Gastrocnemius medialis (tissue), 4 donors: ENCODE measurements at regions not wholly inside any gene's neighbourhood (a gene's known extent, or its start where the extent isn't known, plus 50 kb on each side); places are given as distances from the start of the nearest gene placed in this dataset.
A peak's percentile ranks its signal among the peaks of the same experiment; 100 is the strongest.

Experiments used
- ATAC-seq, 2 donors: fragments of 150-250 bp; one replicate each; pipeline ENCODE4 v1.9.1; 2016
- DNase-seq, 2 donors: peaks; one replicate each; pipeline ENCODE4 v3.0.0-alpha.2; 2019
- H3K27ac ChIP-seq, 4 donors: fragments of 200-600 bp; sonication (generic); 1 replicate in 1 of 4; 2 replicates in 3 of 4; pipeline ENCODE4 v1.5.1; 2016 to 2018; ENCODE audit warnings: mild to moderate bottlenecking in 2 of 4, moderate library complexity in 1 of 4
- H3K27me3 ChIP-seq, 3 donors: fragments of 200-600 bp; sonication (generic) in 2 of 3; 1 replicate in 1 of 3; 2 replicates in 2 of 3; pipeline versions ENCODE4 v1.5.1 to v1.6.0; 2016 to 2019; ENCODE audit warnings: mild to moderate bottlenecking in 1 of 3, moderate library complexity in 1 of 3
- H3K36me3 ChIP-seq, 2 donors: fragments of 200-600 bp; sonication (generic) in 1 of 2; one replicate each; pipeline ENCODE4 v1.5.1; 2017 to 2018
- H3K4me1 ChIP-seq, 2 donors: fragments of 200-600 bp; sonication (generic) in 1 of 2; one replicate each; pipeline ENCODE4 v1.5.1; 2016 to 2017; ENCODE audit warnings: mild to moderate bottlenecking in 2 of 2
- H3K4me3 ChIP-seq, 4 donors: fragments of 200-600 bp; sonication (generic) in 3 of 4; 1 replicate in 1 of 4; 2 replicates in 3 of 4; pipeline ENCODE4 v1.5.1; 2016 to 2019; ENCODE audit warnings: mild to moderate bottlenecking in 2 of 4
- H3K9me3 ChIP-seq, 3 donors: fragments of 200-600 bp; sonication (generic) in 2 of 3; 1 replicate in 1 of 3; 2 replicates in 2 of 3; pipeline ENCODE4 v1.5.1; 2016 to 2019
- POLR2A ChIP-seq, 2 donors: fragments of 450-650 bp; IDR thresholded peaks; one replicate each; pipeline ENCODE4 v1.6.1; 2017; ENCODE audit warnings: antibody characterized with exemption in 2 of 2, mild to moderate bottlenecking in 2 of 2, moderate library complexity in 2 of 2
- in situ Hi-C, 4 donors: fragments of 200-750 bp; cut with MboI; loops; one replicate each; pipeline versions ENCODE4 v1.15.0 to v1.8.0; 2017; ENCODE audit warnings: low sequenced_read_pairs in 4 of 4
- intact Hi-C: fragments of 100-400 bp; cut with DNase I; formaldehyde crosslinking; loops from one replicate; pipeline ENCODE4 v1.15.1; 2023; ENCODE audit warnings: low total_unique reads
- TF ChIP-seq, protein P1 (sequence below), 5 experiments: fragments of 450-650 bp in 3 of 5; fragments of 200-600 bp in 2 of 5; sonication (generic) in 2 of 5; IDR thresholded peaks in 4 of 5; conservative IDR thresholded peaks in 1 of 5; 1 replicate in 4 of 5; 2 replicates in 1 of 5; pipeline ENCODE4 v1.5.1; 2016 to 2019; ENCODE audit warnings: antibody characterized with exemption in 5 of 5, mild to moderate bottlenecking in 3 of 5, moderate library complexity in 3 of 5

DNA sequence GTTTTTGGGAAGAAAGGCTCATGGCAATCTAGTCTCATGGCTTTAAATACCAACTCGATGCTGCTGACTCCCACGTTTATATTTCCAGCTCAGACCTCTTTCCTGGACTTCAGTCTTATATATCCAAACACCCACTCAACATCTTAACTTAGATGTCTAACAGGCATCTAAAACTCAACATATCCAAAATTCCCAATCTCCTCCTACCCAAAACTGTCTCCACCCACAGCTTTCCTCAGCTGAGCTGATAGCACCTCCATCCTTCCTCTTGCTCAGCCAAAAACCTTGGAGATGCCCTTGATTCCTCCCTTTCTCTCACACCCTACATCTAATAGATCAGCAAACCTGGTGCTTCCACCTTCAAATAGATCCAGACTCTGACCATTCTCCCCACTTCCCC lies 202.5 kb downstream of the TLE3 start:
- intact Hi-C loops, result no loop called here
- TF ChIP-seq POLR2A (IDR thresholded peaks at IDR 0.05), result no peak
- in situ Hi-C loops, result no loop called here

DNA sequence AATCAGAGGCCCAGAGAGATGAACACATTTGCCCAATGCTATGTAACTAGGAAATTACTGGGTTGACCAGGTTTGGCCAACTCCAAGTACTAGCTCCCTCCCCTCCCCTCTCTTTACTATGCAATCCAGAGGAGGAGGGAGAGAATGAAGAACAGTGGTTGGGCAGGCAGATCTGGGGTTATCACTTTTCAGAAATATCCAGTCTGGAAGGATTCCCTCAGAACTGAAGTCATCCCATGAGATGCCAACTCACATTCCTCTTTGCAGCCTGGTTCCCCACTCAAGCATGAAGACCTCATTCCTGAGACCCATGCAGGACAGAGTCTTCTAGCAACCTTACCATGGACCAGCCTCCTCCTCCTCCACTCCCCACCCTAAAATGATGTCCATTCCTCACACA lies 201.1 kb downstream of the TLE3 start:
- intact Hi-C loops, result loop anchor here (2.0 kb wide), 1 partner anchor 106 kb away; no protein-coding TSS in a partner anchor
- H3K4me3 ChIP-seq, result no peak overlapping the region
- in situ Hi-C loops, result no loop called here
- DNase-seq, result no peak
- H3K4me1 ChIP-seq, result peaks cover 13 to 14% of the 10 kb centered on the region in 2 donors
- ATAC-seq, result no peak
- TF ChIP-seq, protein P1, sequence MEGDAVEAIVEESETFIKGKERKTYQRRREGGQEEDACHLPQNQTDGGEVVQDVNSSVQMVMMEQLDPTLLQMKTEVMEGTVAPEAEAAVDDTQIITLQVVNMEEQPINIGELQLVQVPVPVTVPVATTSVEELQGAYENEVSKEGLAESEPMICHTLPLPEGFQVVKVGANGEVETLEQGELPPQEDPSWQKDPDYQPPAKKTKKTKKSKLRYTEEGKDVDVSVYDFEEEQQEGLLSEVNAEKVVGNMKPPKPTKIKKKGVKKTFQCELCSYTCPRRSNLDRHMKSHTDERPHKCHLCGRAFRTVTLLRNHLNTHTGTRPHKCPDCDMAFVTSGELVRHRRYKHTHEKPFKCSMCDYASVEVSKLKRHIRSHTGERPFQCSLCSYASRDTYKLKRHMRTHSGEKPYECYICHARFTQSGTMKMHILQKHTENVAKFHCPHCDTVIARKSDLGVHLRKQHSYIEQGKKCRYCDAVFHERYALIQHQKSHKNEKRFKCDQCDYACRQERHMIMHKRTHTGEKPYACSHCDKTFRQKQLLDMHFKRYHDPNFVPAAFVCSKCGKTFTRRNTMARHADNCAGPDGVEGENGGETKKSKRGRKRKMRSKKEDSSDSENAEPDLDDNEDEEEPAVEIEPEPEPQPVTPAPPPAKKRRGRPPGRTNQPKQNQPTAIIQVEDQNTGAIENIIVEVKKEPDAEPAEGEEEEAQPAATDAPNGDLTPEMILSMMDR (IDR thresholded peaks at IDR 0.05 in 4 of 5, conservative IDR thresholded peaks at IDR 0.05 in 1 of 5), result no peak
- no peak for TF ChIP-seq POLR2A (IDR thresholded peaks at IDR 0.05)
- no peaks in the 10 kb centered on the region for H3K36me3 ChIP-seq
- H3K9me3 ChIP-seq, result no peaks in the 10 kb centered on the region
- H3K27ac ChIP-seq, result no peak overlapping the region
- H3K27me3 ChIP-seq, result no peaks in the 10 kb centered on the region

More for the DNA sequence above, 202.5 kb downstream of the TLE3 start:
- H3K4me1 ChIP-seq, result peaks cover 13 to 14% of the 10 kb centered on the region in 2 donors
- no peak for ATAC-seq
- H3K4me3 ChIP-seq, result no peak overlapping the region
- no peaks in the 10 kb centered on the region for H3K9me3 ChIP-seq
- H3K36me3 ChIP-seq, result no peaks in the 10 kb centered on the region
- H3K27me3 ChIP-seq, result no peaks in the 10 kb centered on the region
- H3K27ac ChIP-seq, result no peak overlapping the region
- DNase-seq, result no peak

DNA sequence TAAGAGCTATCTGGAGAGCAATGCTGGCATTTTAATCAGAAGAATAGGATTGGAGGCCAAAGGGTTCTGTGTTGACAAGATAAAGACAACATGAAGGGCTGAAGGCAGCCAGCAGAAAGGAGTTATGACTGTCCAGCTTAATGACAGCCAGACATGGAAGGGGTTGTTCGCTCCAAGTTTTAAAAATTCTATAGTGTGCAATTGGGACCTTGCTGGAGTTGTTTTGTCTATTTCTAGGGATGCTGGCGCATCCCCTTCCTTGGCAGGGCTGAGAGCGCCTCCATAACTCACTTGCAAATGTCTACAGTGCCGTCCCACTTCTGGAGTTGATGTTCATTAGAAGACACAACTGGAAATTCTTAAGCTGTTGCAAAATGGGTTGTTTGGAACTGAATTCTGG lies 200.7 kb downstream of the TLE3 start:
- intact Hi-C loops, result loop anchor here (2.0 kb wide), 1 partner anchor 106 kb away; no protein-coding TSS in a partner anchor

DNA sequence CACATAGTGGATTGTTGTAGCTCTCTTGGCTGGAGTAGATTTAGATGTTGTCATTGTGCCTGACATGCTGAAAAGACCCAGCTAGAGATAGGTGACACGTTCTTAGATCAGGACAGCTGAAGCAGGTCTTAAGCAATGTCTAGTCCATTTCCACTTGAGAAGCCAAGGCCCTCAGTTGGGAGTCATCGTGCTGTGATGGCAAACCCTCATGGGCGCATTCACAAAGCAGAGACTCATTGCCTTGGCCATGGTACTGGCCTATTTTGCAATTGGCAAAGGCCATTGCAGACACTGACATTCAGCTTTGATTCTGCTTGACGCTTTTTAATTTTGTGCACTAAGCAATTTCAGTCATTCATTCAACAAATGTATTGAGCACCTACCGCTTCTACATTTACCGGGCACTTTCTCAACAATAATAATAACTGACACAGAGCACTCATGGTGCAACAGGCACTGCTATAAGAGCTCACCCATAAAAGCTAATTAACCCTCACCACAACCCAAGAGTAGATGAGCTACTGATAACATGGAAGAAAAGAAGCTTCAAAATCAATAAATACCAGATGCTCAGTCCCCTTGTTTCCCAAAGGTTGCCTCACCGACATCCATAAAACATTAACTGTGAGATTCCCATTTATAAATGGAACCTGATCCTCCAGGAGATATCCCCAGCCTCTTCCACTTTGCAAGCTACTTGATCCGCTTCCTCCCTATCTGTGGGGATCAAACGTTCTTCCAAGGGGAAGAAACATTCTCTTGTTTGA lies 200.1 kb downstream of the TLE3 start:
- ATAC-seq (peak; percentile 20 to 68), DNase-seq (peak in 1 of 2 donors; percentile 59)
- Histone ChIP-seq H3K27ac (no peak overlapping the region), H3K9me3 (no peaks in the 10 kb centered on the region), H3K36me3 (no peaks in the 10 kb centered on the region), H3K4me1 (peaks cover 13 to 14% of the 10 kb centered on the region in 2 donors), H3K4me3 (no peak overlapping the region), H3K27me3 (no peaks in the 10 kb centered on the region)
- in situ Hi-C loops (no loop called here), intact Hi-C loops (loop anchor here (2.0 kb wide), 1 partner anchor 107 kb away; no protein-coding TSS in a partner anchor)
- TF ChIP-seq POLR2A (IDR thresholded peaks at IDR 0.05), result no peak
- TF ChIP-seq, protein P1 (IDR thresholded peaks at IDR 0.05 in 4 of 5, conservative IDR thresholded peaks at IDR 0.05 in 1 of 5), result no peak

More for the DNA sequence above, 200.7 kb downstream of the TLE3 start:
- no peaks in the 10 kb centered on the region for H3K27me3 ChIP-seq
- no peak for ATAC-seq
- peaks cover 13 to 14% of the 10 kb centered on the region in 2 donors for H3K4me1 ChIP-seq
- H3K9me3 ChIP-seq, result no peaks in the 10 kb centered on the region
- DNase-seq, result no peak
- H3K4me3 ChIP-seq, result no peak overlapping the region
- H3K27ac ChIP-seq, result no peak overlapping the region
- in situ Hi-C loops, result no loop called here
- TF ChIP-seq POLR2A (IDR thresholded peaks at IDR 0.05), result no peak
- TF ChIP-seq, protein P1 (IDR thresholded peaks at IDR 0.05 in 4 of 5, conservative IDR thresholded peaks at IDR 0.05 in 1 of 5), result no peak
- no peaks in the 10 kb centered on the region for H3K36me3 ChIP-seq

DNA sequence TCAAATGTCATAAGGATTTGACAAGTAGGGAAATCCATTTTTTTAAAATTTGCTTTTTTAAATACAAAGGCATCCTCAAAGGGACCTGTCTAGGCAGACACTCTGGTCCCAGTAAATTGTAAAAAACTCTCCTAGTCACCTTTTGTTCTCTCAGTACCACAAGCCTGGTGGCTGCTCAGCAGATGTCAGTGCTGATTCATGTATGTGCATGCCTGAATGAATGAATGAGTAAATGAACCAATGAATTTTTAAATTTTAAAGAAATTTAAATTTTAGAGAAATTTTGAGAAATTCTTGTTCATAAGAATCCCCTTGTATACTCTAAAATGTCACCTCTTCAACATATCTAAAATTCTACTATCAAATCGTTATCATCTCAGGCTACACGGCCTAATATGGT lies 199.5 kb downstream of the TLE3 start:
- in situ Hi-C loops, result no loop called here
- no peak for DNase-seq
- Histone ChIP-seq H3K9me3 (no peaks in the 10 kb centered on the region), H3K4me3 (no peak overlapping the region), H3K36me3 (no peaks in the 10 kb centered on the region), H3K27me3 (no peaks in the 10 kb centered on the region), H3K4me1 (peaks cover 12 to 13% of the 10 kb centered on the region in 2 donors), H3K27ac (no peak overlapping the region)
- no peak for TF ChIP-seq POLR2A (IDR thresholded peaks at IDR 0.05)
- TF ChIP-seq, protein P1 (IDR thresholded peaks at IDR 0.05 in 4 of 5, conservative IDR thresholded peaks at IDR 0.05 in 1 of 5), result no peak
- intact Hi-C loops, result no loop called here
- ATAC-seq, result no peak
